HG02840 (cell line): ENCODE measurements at regions not wholly inside any gene's neighbourhood (a gene's known extent, or its start where the extent isn't known, plus 50 kb on each side); places are given as distances from the start of the nearest gene placed in this dataset.
"Not testable (repeated sequence)": the region's sequence is repeated elsewhere in the genome, so short reads cannot be mapped to it uniquely, and the experiment has no call there.

ENCODE experiments used
- ATAC-seq: cut with Tn5 transposase; IDR thresholded peaks from one replicate; pipeline ENCODE4 v1.9.1; 2021; ENCODE audit warnings: mild to moderate bottlenecking, moderate library complexity, moderate number of reproducible peaks; ENCODE audit not compliant: unreplicated experiment, low FRiP score

DNA sequence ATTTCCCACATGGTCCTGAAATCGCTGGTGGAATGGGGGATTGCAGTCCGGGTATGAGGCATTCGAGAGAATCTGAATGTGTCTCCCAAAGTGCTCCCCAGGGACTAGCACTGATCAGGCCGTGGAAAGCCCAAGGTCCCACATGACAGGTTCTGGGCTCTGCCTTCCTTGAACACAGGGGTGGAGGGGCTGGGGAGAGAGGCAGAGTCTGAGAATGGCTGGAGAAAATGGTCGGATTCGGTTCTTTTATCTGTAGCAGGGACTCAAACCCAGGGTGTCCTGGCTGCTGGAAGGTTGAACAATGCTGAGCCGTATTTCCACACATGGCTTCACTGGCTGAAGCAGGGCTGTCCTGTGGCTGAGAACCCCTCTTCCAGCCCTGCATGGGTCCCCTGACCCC, 122.7 kb upstream of the SULF2 start:
- not testable (repeated sequence) for ATAC-seq

DNA sequence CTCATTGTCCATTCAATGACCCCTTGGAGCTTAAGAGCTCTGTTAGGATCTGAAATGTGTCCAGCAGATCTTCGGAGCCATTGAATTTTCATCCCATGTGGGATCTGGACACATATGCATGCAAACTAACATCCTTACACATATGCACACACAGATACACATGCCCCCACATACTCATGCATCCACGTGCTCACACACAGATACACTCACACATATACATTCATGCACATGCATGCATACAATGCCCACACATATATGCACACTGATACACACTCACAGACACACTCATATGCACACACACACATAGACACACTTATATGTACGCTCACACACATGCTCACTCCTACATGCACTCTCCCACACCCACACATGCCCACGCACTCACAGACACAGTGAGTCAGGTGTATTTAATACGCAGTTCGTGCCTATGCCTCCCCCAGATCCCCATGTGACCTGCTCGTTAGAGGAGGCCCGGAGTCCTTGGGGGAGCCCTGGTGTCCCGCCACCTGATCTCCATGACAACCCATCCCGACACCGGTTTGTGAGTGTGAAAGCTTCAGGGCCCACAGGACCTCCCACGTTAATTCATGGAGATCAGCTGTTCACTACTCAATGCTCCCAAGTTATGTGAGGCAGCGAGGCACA, 121.9 kb upstream of the SULF2 start:
- no peak for ATAC-seq

DNA sequence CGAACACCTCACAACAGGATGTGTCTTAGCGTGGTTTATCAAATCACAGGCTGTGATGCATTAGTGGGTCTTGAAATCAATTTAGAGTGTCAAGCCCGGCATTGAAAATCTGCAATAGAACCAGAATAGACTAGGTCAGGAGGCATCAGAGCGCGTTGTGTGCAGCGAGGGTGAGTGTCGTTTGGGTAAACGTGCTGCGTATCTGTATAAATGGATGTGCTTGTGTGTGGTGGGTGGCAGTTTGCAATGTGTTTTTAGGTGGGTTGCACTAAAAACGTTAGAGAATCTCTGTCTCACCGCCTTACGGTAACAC, 121.0 kb upstream of the SULF2 start:
- ATAC-seq = no peak

DNA sequence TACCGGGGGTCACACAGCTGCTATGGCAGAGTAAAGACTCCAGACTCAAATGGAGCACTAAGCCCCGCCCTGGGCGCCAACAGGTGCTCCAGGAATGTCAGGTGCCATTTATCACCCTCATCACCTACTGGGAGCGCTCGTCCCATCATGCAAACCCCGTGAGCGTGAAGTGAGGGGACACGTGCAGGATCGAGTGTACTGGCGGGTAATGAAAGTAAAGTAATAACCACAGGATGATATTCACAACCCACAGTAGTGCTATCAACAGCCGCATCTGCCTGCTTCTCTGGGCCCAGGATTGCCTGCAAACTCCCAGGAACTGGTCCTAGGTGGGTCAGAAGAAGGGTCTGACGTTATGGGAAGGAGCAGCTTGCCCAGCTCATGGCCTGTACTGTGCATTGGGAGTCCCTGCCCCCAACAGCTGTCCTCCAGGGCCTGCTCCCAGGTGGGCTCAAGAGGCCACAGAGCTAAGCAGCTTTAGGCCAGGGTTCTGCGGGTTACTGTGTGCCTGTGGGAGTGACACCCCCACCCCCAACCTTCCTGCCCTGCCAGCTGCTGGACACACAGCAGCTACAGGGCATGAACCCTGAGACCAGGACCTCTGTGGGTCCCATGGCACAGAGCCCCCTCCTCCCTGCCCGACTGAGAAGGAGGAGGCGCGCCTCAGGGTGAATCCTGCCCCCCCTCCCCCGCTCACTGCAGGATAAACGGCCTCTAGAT, 120.5 kb upstream of the SULF2 start:
- ATAC-seq = no peak

DNA sequence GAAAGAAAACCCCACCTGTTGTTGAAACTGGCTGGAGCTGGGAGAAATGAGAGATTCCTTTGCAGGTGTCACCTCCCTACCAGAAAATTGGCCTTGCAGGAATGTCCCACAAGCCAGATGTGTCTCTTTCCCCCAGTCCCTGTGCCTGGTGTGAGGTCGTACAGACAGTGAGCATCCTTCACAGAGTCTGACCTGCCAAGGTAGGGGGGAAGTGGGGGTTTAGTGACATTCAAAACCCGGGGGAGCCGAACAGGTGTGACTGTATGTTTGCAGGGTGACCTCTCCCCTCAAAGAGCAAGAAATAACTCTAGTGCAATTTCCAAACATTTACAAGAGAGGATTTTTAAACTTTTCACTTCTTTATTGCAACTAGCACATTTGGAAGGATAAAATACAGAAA, 117.7 kb upstream of the SULF2 start:
- not testable (repeated sequence) for ATAC-seq

DNA sequence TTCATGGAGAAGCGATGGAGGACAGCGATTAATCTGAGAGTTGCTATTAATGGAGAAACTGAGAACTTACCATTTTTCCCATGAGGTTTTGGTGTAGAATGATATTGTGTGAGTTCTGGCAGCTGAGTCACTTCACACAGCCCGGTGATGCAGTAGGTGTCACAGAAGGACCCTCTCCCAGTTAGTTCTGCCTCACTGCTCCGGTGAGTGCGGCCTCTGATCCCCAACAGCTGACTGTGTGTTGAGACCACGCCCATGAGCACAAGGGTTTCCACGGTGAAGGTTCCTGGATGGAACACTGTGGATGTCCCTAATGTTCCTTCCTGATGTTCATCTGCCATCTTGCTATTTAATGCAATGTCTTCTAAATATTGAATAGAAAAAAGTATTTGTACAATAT, 114.0 kb upstream of the SULF2 start:
- ATAC-seq = not testable (repeated sequence)

DNA sequence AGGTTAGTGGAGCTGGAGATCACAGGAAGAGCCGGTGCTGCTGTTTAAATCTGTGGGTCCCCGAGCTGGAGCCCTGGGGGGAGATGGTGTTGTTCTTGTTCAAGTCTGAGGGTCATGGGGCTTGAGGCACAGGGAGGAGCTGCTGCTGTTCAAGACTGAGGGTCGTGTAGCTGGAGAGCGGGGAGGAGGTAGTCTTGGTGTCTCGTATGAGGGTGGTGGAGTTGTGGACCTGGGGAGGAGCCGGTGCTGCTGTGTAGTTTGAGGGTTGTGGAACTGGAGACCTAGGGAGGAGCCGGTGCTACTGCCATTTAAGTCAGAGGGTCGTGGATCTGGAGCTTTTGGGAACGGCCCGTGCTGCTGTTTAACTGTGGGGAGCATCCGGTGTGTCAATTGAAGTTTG, 112.2 kb upstream of the SULF2 start:
- ATAC-seq = no peak

DNA sequence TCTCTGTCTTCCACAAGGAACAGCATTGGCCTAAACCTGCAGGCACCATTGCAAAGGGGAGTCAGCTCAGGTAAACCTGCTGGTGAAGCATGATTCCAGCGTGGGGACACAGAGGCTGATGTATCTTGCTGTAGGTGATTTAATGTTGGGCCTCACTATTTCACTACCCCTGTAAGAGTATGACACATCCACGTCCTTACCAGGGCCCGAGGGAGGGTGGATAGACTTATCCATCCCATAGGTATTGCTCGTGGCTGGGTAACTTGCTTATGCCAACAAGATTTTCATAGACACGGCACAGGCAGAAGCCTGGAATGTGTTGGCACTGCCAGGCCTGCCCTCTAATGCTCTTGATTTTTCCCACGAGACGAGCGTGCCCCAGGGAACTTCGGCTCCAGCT, 107.4 kb upstream of the SULF2 start:
- not testable (repeated sequence) for ATAC-seq

DNA sequence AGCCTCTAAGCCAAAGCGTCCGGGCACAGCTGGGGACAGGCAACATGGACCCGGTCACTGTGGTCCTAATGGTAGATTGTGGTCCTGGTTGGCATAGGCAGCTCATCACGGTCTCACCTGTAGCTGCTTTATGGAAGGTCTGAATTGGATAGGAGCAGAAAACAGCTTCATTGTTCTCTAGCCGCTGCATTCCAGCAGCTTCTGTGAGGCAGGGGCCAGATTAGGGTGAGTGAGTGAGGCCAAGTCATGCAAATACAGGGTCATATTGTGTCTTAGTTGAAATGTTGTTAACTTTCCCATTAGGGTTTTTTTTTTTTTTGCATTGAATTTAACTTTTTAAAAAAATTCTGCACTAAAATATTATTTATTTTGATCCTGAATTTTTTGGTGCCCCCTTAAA, 105.4 kb upstream of the SULF2 start:
- ATAC-seq = not testable (repeated sequence)

DNA sequence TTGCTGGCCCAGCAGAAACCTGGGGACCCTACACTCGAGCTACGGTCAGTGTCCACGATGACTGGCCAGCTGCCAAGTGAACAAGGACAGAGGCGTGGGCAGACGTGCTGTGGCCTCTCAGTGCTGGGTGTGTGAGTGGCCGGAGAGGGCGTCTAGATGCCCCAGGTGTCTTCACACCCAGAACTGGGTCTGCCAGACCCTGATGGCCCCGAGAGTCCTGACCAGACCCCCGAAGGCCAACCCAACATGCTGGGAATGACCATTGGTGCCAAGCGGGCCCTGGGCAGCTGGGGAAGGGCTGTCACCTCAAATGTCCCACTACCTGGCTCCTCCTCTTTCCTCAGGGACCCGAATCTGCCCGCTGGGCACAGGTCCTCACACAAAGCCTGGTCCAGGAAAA, 104.5 kb upstream of the SULF2 start:
- not testable (repeated sequence) for ATAC-seq

DNA sequence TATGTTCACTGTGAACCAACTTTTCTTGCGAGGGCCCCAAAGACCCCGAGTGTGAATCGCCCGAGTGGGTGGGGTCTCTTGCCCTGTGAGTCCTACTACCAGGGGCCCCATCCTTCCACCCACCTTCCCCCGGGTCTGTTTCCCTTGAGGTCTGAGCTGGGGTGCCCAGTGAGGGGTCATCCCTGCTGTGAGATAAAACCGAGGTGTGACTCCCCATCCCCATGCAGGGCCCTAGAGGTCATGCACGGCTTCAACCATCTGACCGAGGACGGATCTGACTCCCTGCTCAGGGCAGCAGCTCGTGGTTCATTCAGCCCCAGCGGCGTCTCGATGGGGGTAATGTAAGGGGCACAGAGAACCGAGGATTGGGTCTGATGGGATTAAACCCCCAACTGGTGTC, 103.1 kb upstream of the SULF2 start:
- ATAC-seq = no peak

DNA sequence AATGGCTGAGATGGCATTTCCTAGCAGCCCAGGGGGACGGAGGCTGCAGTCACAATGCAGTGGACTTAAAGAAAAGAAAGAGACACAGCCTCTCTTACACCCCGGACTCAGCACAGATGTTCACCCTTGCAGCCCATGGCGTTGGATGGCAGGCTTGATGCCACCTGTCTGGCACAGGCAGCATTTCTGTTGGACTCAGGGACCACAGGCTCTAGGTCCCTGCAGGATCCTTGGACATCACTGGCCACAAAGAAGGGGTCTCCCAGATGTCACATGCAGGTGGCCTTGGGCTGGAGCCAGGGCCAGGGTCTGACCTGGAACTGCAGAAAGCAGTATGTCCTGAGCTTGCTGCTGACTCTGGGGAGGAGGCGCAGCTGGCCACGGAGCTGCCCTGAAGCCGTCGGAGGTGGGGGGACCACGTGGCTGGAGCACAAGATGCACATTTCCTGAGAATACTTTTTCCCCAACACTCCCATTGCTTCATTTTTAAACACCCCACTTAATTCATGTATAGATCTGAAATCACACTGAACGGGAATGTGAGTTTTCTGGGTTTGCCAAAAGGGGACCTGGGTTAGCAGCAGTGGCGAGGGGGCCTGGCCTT, 102.3 kb upstream of the SULF2 start:
- no peak for ATAC-seq

DNA sequence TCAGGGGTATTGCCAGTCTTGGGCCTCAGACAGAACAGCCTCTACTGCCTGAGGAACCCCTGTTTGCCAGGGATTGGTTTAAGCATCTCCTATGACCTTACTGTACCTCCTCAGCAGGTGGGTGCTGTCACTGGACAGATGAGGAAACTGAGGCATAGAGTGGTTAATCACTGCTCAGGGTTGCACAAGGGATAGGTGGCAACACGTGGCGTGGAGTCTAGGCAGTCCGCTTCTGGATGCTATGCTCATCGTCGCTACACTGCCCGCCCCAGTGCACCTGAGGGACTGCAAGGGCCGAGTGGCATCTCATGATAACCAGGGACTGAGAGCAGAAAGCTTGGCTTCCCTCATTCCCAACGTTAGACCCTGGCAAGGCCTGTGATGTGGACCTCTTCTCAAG, 101.8 kb upstream of the SULF2 start:
- ATAC-seq = no peak

DNA sequence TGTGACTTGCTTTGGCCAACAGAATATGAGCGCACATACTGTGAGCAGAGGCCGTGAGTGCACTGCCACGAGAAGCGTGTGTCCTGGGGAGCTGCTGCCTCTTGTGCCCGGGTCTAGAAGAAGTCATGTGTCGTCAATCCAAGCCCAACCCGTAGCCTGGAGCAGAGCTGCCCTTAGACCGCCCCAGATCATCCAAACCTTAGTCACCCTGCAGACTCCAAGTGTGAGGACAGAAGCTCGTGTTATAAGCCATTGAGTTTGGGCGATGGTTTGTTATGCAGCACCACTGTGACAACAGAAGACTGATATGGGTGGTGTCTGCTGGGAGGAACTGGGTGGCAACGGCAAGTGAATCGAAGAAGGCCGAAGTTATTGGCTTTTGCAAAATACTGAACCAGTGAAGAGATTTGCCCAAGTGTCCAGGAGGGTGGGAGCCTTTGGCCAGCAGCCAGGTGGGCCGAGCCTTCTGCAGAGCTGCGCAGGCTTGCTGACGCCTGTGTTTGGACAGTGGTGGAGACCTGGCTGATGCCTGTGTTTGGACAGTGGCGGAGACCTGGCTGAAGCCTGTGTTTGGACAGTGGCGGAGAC, 101.3 kb upstream of the SULF2 start:
- no peak for ATAC-seq

DNA sequence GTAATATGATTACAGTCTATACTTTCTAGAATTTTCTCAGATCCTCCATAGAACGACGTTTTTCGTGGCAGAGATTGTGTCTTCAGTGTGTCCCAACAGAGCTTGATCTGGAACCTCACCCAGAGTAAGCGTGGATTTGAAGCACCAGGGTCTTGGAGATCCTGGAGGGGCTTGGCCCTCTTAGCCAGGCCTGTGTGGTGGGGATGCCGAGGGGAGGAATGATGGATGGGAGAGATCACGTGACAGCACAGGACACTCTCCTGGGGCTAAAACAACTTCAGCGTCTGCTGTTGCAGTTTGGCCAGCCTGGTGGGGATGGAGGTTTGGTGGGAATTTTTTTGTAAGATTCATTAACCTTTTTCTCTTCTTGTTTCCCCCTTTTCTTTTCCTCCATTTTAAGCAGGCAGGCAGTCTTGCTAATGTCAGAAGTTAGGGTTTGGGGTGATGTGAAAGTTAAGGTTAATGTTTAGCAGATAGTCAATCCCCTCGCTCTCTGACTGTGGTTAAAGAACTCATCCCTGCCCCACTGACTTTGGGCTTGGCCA, 100.7 kb upstream of the SULF2 start:
- no peak for ATAC-seq

DNA sequence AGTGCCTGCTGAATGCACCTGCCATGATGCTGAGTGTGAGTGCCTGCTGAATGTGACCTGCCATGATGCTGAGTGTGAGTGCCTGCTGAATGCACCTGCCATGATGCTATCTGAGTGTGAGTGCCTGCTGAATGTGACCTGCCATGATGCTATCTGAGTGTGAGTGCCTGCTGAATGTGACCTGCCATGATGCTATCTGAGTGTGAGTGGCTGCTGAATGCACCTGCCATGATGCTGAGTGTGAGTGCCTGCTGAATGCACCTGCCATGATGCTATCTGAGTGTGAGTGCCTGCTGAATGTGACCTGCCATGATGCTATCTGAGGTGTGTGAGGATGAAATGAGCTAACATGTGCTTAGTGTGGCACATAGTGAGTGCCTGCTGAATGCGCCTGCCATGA, 98.7 kb upstream of the SULF2 start:
- not testable (repeated sequence) for ATAC-seq

DNA sequence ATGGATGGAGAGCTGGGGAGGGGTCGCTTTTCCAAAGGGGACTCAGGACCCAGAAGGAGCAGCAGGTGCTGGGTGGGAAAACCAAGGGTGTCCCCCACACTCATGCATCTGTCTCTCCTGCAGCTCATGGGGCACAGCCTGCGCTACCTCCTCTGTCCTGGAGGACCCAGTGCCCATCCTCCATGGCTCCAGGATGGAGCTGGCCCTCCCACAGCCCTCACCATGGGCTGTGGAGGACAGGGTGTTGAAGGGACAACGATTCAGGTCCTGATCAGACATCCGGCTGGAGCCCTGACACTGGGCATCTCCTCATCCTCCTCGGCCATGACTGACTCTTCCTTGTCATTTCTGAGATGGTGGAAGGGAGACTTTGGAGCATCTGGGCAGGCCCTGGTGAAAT, 97.9 kb upstream of the SULF2 start:
- no peak for ATAC-seq

DNA sequence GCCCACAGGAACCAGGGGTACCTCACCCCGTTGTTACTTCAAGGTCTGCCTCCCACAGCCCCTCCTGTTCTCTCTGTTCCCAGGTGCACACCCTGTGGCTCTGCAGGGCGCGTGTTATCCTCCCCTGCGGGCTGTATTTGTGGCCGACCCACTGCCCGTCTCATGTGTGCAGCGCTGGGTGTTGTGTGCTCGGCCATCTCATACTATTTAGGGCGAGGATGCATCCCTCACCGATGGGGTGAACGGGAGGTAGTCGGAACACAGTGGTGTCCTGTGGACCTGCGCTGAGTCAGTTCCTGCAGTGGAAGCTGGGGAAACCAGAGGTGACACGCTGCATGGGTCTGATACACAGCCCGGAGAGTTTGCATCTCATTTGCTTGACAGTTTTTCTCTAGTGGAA, 94.5 kb upstream of the SULF2 start:
- ATAC-seq = no peak

DNA sequence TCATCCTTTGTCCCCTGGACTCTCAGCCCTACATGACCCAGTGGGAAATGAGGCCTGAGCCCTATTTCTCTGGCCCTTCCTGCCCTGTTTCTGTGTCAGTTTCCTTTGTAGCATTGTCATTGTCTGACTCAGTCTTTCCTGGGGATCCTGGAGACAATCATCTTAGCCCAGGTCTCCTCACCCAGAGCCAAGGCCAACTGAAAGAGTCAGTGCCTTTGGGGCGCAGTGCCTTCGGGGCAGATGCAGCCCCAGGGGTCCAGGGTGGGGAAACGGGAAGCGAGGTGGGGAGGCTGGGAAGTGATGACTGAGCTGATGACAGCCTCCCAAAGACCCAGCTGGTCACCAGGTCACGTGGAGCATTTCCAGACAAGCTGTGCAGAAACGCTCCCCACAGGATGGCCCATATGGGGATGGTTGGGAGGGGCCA, 93.3 kb upstream of the SULF2 start:
- ATAC-seq = no peak

DNA sequence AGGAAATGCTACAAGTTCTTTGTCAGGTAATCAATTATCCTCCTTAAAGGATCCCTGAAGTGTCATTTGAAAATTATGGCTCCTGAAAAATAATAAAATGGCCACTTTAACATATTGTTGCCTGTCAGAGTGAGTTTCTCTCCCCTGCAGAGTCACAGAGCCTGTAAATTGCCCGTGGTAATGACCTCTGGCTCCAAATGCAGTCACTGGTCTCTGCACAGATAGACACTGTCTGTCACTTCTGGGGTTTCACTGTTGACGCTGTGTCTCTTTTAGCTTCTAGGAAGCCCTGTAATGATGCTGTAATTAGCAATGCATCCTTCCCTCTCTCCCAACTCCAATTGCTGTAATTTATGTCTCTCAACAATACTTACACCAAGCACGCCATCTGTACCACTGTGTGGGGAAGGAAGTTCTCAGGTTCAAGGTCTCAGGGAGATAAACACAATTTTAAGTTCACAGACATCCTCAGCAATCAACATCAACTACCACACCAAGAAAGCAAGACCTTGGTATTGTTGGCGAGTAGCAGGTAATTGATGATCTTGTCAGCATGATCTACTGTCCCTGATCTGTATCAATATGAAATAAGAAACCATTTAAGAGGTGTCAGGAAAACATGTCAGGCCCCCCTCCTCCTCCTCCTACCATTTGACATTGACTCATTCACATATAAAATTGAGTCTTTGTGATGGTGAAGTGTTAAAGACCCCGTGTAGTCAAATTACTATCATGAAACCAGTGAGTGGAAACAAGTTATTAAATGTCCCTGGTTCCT, 91.2 kb upstream of the SULF2 start:
- ATAC-seq = no peak
